HS-5 (cell line): ENCODE measurements at regions not wholly inside any gene's neighbourhood (a gene's known extent, or its start where the extent isn't known, plus 50 kb on each side); places are given as distances from the start of the nearest gene placed in this dataset.
A peak's percentile ranks its signal among the peaks of the same experiment; 100 is the strongest.
"Not testable (repeated sequence)": the region's sequence is repeated elsewhere in the genome, so short reads cannot be mapped to it uniquely, and the experiment has no call there.

Experiments
- DNase-seq: peaks from one replicate; pipeline ENCODE4 v3.0.0-alpha.2; 2012; ENCODE audit warnings: low read depth

DNA sequence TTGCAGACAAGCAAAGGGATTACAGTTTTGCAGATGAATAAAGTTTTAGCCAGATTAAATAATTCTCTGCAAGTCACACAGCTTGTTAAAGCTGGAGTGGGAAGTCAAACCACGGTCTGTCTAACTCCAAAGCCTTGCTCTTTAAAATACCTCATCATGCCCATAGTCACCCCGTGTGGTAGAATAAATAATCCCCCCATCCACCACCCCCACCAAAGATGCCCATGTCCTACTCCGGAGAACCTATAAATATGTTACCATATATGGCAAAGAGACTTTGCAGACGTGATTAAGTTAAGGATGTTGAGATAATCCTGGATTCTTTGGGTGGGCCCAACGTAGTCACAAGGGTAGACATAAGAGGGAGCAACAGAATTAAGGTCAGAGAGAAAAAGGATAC is 118.7 kb downstream of the BEND2 start:
- DNase-seq, result no peak

- DNase-seq, result no peak
Observed at GRCh38 chrX:18101087-18101486, 119.6 kb downstream of the BEND2 start.

- no peak for DNase-seq
Observed at GRCh38 chrX:18099745-18100144, 120.9 kb downstream of the BEND2 start.

GRCh38 chrX:18098763-18099162 is 121.9 kb downstream of the BEND2 start:
- no peak for DNase-seq

DNA sequence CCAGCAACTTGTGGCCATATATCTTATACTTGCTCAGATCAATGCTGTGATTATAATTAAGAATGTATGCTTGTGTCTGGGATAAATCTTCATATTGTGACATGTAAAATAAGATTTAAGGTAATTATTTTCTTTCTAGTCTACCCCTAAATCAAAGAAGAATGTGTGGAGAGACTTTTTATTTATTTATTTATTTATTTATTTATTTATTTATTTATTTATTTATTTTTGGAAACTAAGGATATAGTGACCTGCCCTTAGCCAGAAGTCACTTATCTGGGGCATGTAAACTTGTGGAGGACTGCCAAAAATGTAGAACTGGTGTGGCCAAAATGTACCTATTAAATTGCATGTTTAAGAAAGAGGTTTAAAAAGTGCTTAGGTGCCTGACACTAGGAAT is 144.3 kb downstream of the BEND2 start:
- DNase-seq, result no peak

- no peak for DNase-seq
Observed at GRCh38 chrX:18075603-18076002, 145.1 kb downstream of the BEND2 start.

DNA sequence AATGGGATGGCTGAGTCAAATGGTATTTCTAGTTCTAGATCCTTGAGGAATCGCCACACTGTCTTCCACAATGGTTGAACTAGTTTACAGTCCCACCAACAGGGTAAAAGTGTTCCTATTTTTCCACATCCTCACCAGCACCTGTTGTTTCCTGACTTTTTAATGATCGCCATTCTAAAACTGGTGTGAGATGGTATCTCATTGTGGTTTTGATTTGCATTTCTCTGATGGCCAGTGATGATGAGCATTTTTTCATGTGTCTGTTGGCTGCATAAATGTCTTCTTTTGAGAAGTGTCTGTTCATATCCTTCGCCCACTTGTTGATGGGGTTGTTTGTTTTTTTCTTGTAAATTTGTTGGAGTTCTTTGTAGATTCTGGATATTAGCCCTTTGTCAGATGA is 152.6 kb downstream of the BEND2 start:
- DNase-seq, result not testable (repeated sequence)

DNA sequence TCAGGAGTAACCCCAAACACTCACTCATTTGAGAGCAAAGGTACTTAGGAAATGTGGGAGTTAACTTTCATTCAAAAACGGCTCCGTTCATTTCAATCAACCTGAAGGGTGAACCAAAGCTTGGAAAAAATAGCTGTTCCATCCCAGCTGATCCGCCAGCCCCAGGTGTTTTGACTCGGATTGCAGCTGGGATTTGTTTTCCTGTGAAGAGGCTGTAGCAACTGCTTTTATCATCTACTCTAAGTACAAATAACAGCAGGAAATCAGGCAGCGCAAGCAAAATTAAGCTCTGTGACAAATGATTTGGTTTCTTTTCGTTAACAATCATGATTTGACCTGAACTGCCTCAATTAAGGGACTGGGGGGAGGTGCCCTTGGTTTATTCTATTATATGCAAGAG is 154.7 kb downstream of the BEND2 start:
- DNase-seq, result no peak

DNA sequence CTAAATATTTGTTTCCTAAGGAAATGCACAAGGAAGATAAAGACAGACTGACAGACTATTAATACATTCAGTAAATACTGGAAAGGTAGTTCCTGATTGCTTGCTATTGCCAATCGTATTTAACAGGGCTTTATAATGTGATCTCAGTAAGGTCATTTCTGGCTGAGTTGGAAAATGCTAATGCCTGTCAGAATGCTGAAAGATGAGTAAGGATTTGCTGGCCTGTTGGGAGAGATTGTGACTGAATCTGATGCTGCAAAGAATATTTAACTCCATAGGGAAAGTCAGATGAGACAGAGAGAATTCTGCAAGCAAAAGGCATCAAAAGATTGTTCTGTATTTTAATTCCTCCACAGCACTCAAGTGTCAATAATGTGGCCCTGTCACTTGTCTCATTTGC is 169.0 kb downstream of the BEND2 start:
- no peak for DNase-seq

- peak; percentile 20 for DNase-seq
Observed at GRCh38 chrX:18047491-18047890, 173.2 kb downstream of the BEND2 start.

DNA sequence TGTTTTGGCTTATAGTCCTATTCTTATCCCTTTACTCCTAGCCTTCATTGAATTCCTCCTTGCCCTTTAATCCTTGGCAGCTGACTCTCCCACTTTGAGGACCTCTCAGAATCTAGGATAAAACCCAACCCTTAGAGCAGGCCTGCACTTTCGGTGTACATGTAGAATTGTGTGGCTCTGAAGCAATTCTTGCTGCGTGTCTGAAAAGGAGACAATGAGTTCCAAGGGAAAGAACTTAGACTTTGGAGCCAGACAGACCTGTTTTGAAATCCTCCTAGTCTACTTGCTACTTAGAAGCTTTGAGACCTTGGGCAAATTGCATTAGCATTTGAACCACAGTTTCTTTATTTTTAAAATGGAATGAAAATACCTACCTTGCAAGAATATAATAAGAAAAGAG is 175.2 kb downstream of the BEND2 start:
- DNase-seq, result no peak

DNA sequence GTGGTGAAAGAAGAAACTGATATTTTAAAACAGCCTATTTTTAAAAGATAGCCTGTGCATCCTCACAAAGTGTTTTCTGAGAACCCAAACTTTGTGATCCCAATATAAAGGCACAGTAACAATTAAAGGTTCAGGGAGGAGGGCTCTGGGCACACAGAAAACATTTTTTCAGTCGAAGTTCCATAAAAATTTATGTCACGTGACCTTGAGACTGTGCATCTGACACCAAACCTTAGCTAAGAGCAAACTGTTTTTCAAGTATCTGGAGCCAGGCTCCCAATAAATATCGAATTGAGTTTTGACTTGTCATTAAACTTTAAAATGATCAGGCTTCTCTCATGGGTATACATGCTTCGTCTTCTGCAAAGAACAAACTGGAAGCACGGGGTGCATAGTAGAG is 177.9 kb downstream of the BEND2 start:
- no peak for DNase-seq

- no peak for DNase-seq
Observed at GRCh38 chrX:18041656-18042055, 179.0 kb downstream of the BEND2 start.

- no peak for DNase-seq
Observed at GRCh38 chrX:18039023-18039422, 177.9 kb upstream of the RAI2 start.

GRCh38 chrX:18036394-18036793 is 175.3 kb upstream of the RAI2 start:
- DNase-seq, result no peak

DNA sequence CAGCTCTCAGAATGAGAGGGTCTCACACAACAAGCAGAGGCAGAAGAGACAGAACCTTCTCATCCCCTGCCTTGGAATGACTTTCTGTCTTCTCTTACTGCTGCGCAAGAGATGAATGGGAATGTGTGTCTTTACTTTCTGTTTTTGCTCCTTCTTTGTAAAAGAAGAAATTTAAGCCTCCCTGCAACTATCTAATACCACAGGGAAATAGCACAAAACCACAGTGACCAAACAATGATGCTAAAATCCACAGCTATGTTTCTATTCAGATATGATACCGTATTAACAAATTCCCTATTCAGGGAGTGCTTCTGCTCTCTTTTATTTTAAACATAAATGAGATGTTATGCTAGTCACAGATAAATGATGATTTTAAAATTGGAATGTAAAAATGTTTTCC is 173.8 kb upstream of the RAI2 start:
- DNase-seq, result no peak

GRCh38 chrX:18034504-18034903 is 173.4 kb upstream of the RAI2 start:
- DNase-seq, result no peak

DNA sequence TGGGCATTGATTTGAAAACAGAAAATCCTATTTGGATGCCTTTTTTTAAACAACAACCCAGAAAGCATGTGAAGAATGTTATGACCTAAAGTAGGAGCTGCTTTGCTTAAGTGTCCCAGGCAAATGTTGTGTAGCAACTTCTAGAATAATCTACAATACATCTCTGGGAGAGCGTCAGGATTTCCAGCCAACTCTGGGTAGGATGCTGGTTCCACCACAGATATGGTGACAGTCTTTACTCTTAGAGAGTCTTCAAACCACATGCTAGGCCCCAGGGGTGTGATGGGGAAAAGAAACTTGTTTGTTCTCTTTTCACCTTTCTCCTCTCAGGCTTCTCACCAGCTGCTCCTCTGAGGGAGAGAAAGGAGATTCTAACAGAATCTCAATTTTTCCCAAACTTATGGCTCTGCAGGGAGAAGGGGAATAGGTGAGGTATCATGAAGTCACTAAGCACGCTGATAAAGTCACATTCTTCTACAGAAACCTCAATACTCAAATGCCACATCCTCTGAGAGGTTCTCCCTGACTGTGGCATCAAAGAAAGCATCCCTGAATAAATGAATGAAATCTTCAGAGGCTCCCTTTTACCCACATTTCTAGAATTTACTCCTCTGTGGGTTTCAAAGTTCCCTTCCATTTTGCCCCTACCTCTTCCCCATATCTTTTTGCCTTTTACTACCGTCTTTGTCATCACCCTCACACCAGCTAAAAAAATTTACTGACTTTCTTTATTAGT is 171.6 kb upstream of the RAI2 start:
- DNase-seq, result no peak

DNA sequence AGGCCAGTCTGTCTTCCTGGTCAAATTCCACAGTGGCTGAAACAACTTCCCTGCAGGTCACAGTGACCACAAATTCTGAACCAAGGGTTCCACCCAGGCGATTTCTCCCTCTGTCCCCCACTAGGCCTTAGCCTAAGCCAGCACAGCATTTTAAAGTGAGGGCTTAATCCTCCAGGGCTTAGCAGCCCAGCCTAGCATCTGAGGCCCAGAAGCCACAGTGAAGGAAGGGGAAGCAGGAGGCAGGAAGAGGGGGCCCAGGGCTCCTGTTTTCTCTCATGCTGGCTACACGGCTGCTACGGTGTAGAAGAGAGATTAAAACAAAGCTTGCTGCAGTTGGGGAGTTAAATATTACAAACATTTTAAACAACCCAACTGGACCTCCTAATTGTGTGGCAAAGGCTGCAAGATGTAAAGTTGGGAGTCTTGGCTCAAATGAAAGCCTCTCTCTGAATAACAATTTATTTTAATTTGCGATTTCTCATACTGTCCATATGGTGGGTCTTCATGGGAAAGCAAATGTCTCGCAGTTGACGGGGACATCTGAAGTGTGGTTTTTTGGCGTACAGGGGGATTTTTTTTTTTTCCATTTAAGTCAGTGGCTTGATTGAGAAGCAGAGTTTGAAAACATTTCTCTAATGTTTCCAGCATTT is 170.8 kb upstream of the RAI2 start:
- no peak for DNase-seq

DNA sequence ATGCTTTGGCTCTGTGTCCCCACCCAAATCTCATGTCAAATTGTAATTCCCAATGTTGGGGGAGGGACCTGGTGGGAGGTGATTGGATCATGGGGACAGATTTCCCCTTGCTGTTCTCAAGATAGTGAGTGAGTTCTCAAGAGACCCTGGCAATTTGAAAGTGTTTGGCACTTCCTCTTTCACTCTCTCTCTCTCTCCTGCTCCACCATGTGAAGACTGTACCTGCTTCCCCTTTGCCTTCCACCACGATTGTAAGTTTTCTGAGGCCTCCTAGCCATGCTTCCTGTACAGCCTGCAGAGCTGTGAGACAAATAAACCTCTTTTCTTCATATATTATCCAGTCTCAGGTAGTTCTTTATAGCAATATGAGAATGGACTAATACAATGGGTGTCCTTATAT is 169.6 kb upstream of the RAI2 start:
- DNase-seq, result not testable (repeated sequence)

DNA sequence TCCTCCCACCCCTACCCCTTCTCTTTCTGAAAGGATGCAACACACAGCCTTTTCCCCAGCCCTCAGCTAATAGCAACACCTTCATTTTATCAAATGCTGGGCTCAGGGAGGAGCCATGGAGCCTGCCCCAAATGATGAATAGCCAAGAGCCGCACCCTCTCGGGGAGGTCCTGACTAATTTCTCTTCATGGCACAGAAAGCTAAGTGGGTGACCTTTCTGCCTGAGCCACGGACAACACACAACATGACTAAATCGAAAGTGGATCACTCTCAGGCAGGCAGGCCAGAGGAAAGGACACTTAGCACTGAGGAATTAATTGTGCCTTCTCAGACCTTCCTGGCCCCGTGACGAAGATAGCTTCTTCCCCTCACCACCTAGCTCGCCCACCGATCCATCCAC is 165.1 kb upstream of the RAI2 start:
- DNase-seq, result no peak

DNA sequence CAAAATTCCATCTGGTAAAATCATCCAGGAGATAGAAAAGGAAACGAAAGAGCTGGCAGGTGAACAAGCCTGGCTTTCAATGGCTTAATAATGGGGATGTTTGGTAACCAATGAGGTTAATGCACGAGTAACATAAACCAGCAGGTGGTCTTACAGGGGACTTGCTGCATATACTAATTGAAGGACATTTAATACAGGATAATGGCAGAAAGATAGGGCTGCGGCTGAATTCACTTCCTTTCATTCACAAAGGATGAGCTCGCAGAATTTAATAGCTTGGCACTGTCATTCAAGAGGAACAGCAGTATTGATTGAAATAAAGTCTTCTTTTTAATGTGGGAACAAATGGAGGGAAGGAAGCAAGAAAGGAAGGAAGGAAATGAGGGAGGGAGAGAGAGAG is 156.3 kb upstream of the RAI2 start:
- no peak for DNase-seq

DNA sequence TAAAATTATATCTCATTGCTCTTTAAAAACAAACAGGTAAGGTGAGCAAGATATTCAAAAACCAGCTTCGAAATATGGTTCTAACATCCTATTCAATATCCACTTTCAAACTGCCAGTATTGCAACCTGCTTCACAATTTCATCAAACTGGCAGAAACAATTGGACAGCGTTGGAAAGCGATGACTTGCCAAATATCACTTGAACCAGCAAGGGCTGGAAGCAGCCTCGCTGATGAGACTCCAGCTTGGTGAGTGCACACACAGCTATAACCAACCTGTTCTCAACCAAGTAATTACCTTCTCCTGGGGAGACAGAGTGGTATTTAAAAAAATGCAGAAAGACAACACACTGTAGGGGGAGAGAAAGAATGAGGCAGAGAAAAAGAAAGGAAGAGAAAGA is 155.8 kb upstream of the RAI2 start:
- no peak for DNase-seq

DNA sequence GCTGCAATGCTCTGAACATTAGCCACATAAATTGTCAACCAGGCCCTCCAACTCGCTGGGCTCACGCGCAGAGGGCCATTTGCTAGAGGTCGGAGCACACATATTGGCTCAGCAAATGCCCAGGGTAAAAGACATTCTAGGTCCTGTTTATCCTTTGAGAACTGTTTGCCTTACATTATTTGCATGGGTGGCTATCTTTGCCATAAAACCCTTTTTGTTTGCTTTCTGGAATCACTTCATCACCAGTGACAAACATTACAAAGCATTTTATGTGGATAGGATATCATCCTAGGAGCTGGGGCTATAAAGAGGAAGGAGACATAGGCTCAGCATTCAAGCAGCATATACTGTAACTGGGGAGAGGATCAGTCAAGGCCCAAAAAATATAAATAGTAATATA is 149.2 kb upstream of the RAI2 start:
- DNase-seq, result no peak
